HG03354 (cell line): ENCODE measurements at regions not wholly inside any gene's neighbourhood (a gene's known extent, or its start where the extent isn't known, plus 50 kb on each side); places are given as distances from the start of the nearest gene placed in this dataset.
A peak's percentile ranks its signal among the peaks of the same experiment; 100 is the strongest.
"Not testable (repeated sequence)": the region's sequence is repeated elsewhere in the genome, so short reads cannot be mapped to it uniquely, and the experiment has no call there.

Experiments
- ATAC-seq: cut with Tn5 transposase; IDR thresholded peaks from one replicate; pipeline ENCODE4 v1.9.1; 2021; ENCODE audit warnings: mild to moderate bottlenecking; ENCODE audit not compliant: unreplicated experiment, poor library complexity, severe bottlenecking

- no peak for ATAC-seq
Observed at GRCh38 chr14:71536927-71537772, 395.1 kb upstream of the RGS6 start.

DNA sequence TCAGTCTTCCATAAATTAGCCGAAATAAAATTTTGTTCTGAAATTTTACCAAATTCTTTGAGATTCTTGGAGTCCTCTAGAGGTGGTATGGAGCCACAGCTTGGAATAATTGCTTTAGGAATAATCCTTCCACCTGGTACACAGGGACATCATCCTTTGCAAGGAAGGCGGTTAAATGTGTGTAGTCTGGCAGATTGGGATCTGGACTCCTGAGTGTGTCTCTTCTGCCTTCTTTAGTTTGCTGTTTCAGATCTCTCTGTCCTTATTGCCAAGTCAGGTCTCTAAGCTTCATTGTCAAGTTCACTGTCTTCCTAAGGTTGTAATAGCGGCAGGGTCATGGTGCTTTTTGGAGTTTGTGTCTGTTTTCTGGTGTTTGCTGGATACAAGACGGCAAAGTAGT, 393.9 kb upstream of the RGS6 start:
- ATAC-seq = no peak

DNA sequence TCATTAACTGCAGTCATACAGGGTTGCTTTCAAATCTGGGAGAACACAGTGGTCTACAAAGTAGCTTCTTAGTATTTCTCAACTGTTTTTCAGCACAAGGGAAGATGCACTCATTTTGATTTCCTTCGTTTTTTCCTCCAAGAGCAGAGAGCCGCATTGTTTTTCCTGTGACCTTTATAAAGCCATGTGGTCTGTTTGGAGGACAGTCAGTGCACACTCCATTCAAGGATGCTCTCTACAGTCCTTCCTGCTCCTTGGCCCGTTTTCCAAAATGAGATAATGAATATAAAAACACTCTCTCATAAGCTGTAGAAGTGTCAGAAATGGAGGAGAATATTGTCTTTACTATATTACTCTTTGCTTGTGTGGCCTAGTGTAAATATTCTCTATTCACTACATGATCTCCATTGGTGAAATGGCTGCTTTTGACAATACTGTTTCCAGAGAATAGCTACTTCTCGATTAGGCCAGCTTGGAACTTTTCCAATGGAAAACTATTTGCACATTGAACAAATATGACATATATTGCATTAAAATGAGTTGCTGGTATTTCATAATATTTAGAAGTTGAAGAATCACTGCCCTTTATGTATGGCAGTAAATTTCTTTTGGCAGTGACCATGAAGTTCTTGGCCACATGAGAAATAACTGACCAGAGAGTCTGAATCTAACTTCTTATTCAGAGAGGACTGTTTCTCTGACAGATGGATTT, 393.1 kb upstream of the RGS6 start:
- no peak for ATAC-seq

GRCh38 chr14:71539650-71540285, 392.5 kb upstream of the RGS6 start:
- no peak for ATAC-seq

GRCh38 chr14:71541271-71541670, 391.0 kb upstream of the RGS6 start:
- ATAC-seq = no peak

DNA sequence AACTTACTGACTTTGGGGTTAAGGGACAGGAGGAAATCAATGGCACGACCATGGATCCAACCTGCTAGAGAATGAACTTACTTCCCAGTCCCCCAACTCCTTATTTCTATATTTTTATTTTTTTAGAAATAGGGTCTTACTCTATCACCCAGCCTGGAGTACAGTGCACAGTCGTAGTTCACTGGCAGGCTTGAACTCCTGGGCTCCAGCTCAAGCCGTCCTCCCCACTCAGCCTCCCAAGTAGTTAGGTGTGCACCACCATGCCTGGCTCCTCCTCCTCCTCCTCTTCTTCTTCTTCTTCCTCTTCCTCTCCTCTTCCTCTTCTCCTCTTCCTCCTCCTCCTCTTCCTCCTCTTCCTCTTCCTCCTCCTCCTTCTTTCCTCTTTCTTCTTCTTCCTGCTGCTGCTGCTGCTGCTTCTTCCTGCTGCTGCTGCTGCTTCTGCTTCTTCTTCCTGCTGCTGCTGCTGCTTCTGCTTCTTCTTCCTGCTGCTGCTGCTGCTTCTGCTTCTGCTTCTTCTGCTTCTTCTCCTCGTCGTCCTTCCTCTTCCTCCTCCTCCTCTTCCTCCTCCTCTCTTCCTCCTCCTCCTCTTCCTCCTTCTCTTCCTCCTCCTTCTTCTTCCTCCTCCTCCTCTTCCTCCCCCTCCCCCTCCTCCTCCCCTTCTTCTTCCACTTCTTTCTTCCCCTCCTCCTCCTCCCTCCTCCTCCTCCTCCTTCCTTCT, 390.1 kb upstream of the RGS6 start:
- no peak for ATAC-seq

DNA sequence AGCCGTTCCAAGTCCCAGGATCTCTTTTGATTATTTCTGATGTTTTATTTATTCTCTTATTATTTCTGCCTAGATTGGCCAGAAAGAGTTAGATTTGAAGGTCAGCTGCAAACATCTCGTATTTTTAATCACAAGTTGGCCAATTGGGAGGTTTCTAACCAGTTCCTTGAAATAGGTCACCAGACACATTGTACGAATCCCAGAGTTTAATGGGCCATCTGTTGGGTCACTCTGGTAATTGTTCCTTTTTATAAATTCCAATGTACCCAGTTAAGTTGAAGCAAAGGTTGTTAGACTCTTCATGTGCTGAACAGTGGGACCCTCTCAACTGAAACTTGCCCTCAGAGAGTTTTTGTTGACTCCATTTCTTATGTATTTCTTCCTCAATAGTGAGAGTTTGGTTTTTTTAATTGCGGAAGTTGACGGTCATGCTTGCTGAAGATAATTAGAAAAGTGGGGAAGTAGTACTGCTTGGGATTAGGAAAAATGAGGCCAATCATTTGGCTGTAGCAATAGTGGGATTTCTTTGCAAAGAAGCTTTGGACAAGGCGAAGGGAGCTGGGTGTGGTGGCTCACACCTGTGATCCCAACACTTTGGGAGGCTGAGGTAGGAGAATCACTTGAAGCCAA, 382.7 kb upstream of the RGS6 start:
- ATAC-seq = no peak

GRCh38 chr14:71550367-71550766, 381.9 kb upstream of the RGS6 start:
- no peak for ATAC-seq

GRCh38 chr14:71551291-71551950, 380.8 kb upstream of the RGS6 start:
- no peak for ATAC-seq

DNA sequence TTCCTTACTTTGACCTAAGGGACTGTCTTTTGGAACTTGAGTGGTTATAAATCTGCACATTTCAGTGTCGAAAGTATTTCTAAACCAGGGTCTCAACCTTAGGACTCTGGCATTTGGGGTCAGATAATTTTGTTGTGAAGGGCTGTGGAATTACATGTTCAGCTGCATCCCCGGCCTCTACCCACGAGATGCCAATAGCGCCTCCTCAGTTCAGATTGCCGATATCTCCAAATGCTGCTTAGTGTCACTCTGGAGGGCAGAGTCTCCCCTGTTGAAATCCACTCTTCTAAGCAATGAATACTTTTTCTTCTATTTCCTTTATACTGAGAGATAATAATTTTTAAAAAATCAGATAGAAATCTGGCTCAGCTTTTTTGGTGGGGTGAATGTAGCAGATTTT, 379.4 kb upstream of the RGS6 start:
- ATAC-seq = no peak

GRCh38 chr14:71553779-71554178, 378.4 kb upstream of the RGS6 start:
- ATAC-seq = no peak

GRCh38 chr14:71554323-71554722, 377.9 kb upstream of the RGS6 start:
- ATAC-seq = peak; percentile 30

DNA sequence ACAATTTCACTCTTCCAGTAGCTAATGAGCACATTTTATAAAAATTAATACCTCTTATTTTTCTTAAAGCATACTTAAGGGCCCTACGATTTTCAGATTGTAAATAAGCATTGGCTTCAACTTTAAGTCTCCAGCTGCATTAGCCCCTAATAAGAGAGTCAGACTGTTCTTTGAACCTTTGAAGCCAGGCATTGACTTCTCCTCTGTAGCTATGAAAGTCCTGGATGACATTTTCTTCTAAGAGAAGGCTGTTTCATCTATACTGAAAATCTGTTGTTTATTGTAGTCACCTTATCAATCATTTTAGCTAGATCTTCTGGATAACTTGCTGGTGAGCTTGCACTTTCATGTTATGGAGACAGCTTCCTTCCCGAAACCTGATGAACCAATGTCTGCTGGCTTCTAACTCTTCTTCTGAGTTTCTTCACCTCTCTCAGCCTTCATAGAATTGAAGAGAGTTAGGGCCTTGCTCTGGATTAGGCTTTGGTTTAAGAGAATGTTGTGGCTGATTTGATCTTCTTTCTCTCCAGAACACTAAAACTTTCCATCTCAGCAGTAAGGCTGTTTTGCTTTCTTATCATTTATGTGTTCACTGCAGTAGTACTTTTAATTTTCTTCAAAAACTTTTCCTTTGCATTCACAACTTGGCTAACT, 377.1 kb upstream of the RGS6 start:
- ATAC-seq = peak; percentile 34

- peak; percentile 91 for ATAC-seq
Observed at GRCh38 chr14:71555654-71556559, 376.3 kb upstream of the RGS6 start.

DNA sequence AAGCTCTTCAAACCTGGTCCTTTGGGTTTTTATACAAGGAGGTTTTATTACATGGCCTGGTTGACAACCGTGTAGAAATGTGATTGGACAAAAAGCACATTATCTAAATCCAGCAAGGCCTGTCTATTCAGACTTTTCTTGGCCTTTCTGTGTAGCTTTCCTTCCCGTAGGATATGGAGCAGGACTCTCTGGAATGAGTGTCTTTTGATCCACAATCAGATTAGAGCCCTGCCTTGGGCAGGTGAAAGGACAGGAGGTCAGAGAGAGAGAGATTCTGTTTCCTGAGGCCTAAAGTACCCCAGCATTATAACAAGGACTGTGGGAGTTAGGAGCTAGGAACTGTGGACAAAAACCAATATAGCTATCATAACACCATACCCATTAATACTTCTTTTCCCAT, 375.5 kb upstream of the RGS6 start:
- no peak for ATAC-seq

- ATAC-seq = no peak
Observed at GRCh38 chr14:71557351-71557750, 374.9 kb upstream of the RGS6 start.

DNA sequence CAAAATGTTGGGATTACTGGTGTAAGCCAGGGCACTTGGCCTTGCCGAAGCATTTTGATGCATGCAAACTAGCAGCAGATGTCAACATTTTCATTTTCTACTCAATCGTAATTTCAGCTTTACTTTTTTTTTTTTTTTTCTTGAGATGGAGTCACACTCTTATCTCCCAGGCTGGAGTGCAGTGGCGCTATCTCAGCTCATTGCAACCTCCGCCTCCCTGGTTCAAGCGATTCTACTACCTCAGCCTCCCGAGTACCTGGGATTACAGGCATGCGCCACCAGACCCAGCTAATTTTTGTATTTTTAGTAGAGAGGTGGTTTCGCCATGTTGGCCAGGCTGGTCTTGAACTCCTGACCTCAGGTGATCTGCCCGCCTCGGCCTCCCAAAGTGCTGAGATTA, 373.3 kb upstream of the RGS6 start:
- ATAC-seq = not testable (repeated sequence)

DNA sequence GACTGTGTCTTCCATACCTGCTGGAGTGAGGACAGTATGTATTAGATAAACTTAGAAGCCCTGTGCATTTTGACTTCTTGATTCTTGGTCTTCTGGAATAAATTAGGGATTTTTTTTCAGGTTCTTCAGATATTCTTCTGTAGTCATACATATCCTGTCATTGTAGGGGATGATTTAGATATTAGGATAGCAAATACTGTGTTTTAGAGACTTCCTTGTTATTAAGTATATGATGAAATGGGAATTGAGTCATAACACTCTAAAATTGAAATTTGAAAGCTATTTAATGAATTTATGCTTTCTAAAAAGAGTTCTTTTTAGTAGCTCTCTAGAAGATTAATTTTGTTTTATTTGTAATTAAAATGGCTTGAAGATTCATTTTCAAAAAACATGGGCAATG, 371.5 kb upstream of the RGS6 start:
- no peak for ATAC-seq
